ENCODE measurements at regions not wholly inside any gene's neighbourhood (a gene's known extent, or its start where the extent isn't known, plus 50 kb on each side); places are given as distances from the start of the nearest gene placed in this dataset.
"Not testable (repeated sequence)": the region's sequence is repeated elsewhere in the genome, so short reads cannot be mapped to it uniquely, and the experiment has no call there.

GRCh38 chrY:12212394-12212793, 488.6 kb upstream of the USP9Y start:
- DNase-seq (ENCODE audit: low spot score) = no peak

GRCh38 chrY:12215564-12216022, 485.4 kb upstream of the USP9Y start:
- no peak for DNase-seq (ENCODE audit: low spot score)

GRCh38 chrY:12230921-12231320, 470.1 kb upstream of the USP9Y start:
- DNase-seq (ENCODE audit: low spot score) = no peak

GRCh38 chrY:12236399-12236798, 464.6 kb upstream of the USP9Y start:
- no peak for DNase-seq (ENCODE audit: low spot score)

- DNase-seq (ENCODE audit: low spot score) = not testable (repeated sequence)
Measured at GRCh38 chrY:12240326-12240725, 460.7 kb upstream of the USP9Y start.

- DNase-seq (ENCODE audit: low spot score) = no peak
Measured at GRCh38 chrY:12244146-12244545, 456.9 kb upstream of the USP9Y start.

GRCh38 chrY:12253756-12254155, 447.3 kb upstream of the USP9Y start:
- DNase-seq (ENCODE audit: low spot score) = no peak

GRCh38 chrY:12271162-12271561, 429.9 kb upstream of the USP9Y start:
- DNase-seq (ENCODE audit: low spot score) = no peak

- DNase-seq (ENCODE audit: low spot score) = no peak
Measured at GRCh38 chrY:12285608-12286007, 415.4 kb upstream of the USP9Y start.

- no peak for DNase-seq (ENCODE audit: low spot score)
Measured at GRCh38 chrY:12288919-12289318, 412.1 kb upstream of the USP9Y start.

GRCh38 chrY:12289415-12289814, 411.6 kb upstream of the USP9Y start:
- no peak for DNase-seq (ENCODE audit: low spot score)

GRCh38 chrY:12292542-12292941, 408.5 kb upstream of the USP9Y start:
- no peak for DNase-seq (ENCODE audit: low spot score)

GRCh38 chrY:12296460-12296859, 404.6 kb upstream of the USP9Y start:
- DNase-seq (ENCODE audit: low spot score) = no peak

- DNase-seq (ENCODE audit: low spot score) = not testable (repeated sequence)
Measured at GRCh38 chrY:12299796-12300195, 401.2 kb upstream of the USP9Y start.

- DNase-seq (ENCODE audit: low spot score) = no peak
Measured at GRCh38 chrY:12303464-12303863, 397.6 kb upstream of the USP9Y start.

GRCh38 chrY:12305456-12305855, 395.6 kb upstream of the USP9Y start:
- no peak for DNase-seq (ENCODE audit: low spot score)

GRCh38 chrY:12309212-12309611, 391.8 kb upstream of the USP9Y start:
- no peak for DNase-seq (ENCODE audit: low spot score)

- DNase-seq (ENCODE audit: low spot score) = no peak
Measured at GRCh38 chrY:12310832-12311231, 390.2 kb upstream of the USP9Y start.

GRCh38 chrY:12327751-12328150, 373.3 kb upstream of the USP9Y start:
- DNase-seq (ENCODE audit: low spot score) = no peak

- DNase-seq (ENCODE audit: low spot score) = not testable (repeated sequence)
Measured at GRCh38 chrY:12331917-12332316, 369.1 kb upstream of the USP9Y start.

GRCh38 chrY:12343211-12343610, 357.8 kb upstream of the USP9Y start:
- no peak for DNase-seq (ENCODE audit: low spot score)

GRCh38 chrY:12348181-12348580, 352.9 kb upstream of the USP9Y start:
- DNase-seq (ENCODE audit: low spot score) = no peak

GRCh38 chrY:12357204-12357603, 343.8 kb upstream of the USP9Y start:
- DNase-seq (ENCODE audit: low spot score) = no peak

- DNase-seq (ENCODE audit: low spot score) = no peak
Measured at GRCh38 chrY:12357655-12358054, 343.4 kb upstream of the USP9Y start.

GRCh38 chrY:12358337-12358736, 342.7 kb upstream of the USP9Y start:
- DNase-seq (ENCODE audit: low spot score) = no peak
